AG09319 (cell line): ENCODE measurements at regions not wholly inside any gene's neighbourhood (a gene's known extent, or its start where the extent isn't known, plus 50 kb on each side); places are given as distances from the start of the nearest gene placed in this dataset.

Experiments used
- DNase-seq: peaks from one replicate; pipeline ENCODE4 v3.0.0-alpha.2; 2010; ENCODE audit warnings: low read depth; ENCODE audit errors: extremely low read depth
- TF ChIP-seq, protein P1 (sequence below): IDR thresholded peaks from 2 replicates; pipeline ENCODE4 v1.5.1; 2011; ENCODE audit warnings: low read depth, mild to moderate bottlenecking, inconsistent platforms, low read length, moderate library complexity

DNA sequence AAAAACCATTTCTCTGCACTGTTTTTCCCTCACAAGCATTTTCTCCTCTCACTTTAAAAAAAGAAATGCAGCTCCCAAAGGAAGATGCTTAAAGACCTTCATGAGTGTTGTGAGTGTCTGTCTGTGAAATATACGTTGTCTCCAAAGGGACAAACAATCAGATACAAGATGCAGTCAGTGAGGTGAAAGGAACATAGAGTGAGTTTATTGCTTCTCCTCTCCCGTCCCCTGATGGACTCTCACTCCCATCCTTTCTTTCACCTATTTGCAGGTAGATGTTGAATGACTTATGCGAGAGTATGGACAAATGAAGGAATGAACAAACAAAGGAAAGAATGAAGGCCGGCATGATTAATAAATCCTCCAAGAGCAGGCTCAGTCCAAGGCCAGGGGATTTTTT is 561.2 kb upstream of the DIPK2B start:
- TF ChIP-seq, protein P1, sequence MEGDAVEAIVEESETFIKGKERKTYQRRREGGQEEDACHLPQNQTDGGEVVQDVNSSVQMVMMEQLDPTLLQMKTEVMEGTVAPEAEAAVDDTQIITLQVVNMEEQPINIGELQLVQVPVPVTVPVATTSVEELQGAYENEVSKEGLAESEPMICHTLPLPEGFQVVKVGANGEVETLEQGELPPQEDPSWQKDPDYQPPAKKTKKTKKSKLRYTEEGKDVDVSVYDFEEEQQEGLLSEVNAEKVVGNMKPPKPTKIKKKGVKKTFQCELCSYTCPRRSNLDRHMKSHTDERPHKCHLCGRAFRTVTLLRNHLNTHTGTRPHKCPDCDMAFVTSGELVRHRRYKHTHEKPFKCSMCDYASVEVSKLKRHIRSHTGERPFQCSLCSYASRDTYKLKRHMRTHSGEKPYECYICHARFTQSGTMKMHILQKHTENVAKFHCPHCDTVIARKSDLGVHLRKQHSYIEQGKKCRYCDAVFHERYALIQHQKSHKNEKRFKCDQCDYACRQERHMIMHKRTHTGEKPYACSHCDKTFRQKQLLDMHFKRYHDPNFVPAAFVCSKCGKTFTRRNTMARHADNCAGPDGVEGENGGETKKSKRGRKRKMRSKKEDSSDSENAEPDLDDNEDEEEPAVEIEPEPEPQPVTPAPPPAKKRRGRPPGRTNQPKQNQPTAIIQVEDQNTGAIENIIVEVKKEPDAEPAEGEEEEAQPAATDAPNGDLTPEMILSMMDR: no peak
- DNase-seq: no peak

DNA sequence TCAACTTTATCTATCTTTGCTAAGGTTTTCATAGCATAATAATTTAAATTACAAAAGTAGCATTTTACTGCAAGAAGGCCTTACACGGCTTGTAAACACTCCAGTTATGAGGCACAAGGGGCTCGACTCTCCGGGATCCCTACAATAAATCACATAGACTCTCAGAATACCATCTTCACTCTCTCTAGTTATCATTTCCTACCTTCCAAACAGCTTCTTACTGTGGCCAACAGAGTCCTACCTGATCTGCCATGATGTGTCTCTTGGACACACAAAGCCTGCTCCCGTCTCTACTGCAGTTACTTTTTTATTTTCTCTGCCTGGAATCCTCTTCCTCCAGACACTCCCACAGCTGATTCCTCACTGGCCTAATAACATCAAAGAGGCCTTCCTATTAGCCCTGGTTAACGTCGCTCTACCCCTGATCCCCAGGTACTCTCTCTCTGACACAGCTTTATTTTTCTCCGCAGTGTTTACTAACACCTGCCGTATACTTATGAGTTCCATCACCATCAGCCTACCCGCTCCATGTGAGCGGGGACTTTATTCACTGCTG is 559.6 kb upstream of the DIPK2B start:
- TF ChIP-seq, protein P1: no peak

GRCh38 chrX:45758738-45759397 is 558.2 kb upstream of the DIPK2B start:
- DNase-seq: no peak
- TF ChIP-seq, protein P1: no peak

More for the DNA sequence above, 559.6 kb upstream of the DIPK2B start:
- DNase-seq: no peak

GRCh38 chrX:45758319-45758718 is 557.6 kb upstream of the DIPK2B start:
- DNase-seq: peak; percentile 64
- TF ChIP-seq, protein P1: no peak

GRCh38 chrX:45757272-45757671 is 556.6 kb upstream of the DIPK2B start:
- DNase-seq: no peak
- TF ChIP-seq, protein P1: no peak

GRCh38 chrX:45756557-45756956 is 555.9 kb upstream of the DIPK2B start:
- TF ChIP-seq, protein P1: no peak
- no peak for DNase-seq

- TF ChIP-seq, protein P1: no peak
- DNase-seq: no peak
Observed at GRCh38 chrX:45755703-45756102, 555.0 kb upstream of the DIPK2B start.
